Upper lobe of left lung (tissue), 6 donors: ENCODE measurements at regions not wholly inside any gene's neighbourhood (a gene's known extent, or its start where the extent isn't known, plus 50 kb on each side); places are given as distances from the start of the nearest gene placed in this dataset.

Experiments
- ATAC-seq, 2 donors: fragments of 200-7000 bp; cut with Tn5 transposase; one replicate each; pipeline ENCODE4 v1.9.1; 2022; ENCODE audit warnings: mild to moderate bottlenecking in 2 of 2, moderate library complexity in 2 of 2; ENCODE audit not compliant: low FRiP score in 2 of 2
- DNase-seq, 2 donors: peaks; one replicate each; pipeline ENCODE4 v3.0.0-alpha.2; 2019 to 2020
- H3K27ac ChIP-seq, 4 donors: fragments of 200-600 bp; sonication (generic); one replicate each; pipeline ENCODE4 v1.5.1; 2016 to 2019
- H3K27me3 ChIP-seq, 4 donors: fragments of 200-600 bp; sonication (generic); one replicate each; pipeline ENCODE4 v1.5.1; 2017 to 2019
- H3K36me3 ChIP-seq, 4 donors: fragments of 200-600 bp; sonication (generic); one replicate each; pipeline ENCODE4 v1.5.1; 2016 to 2019
- H3K4me1 ChIP-seq, 4 donors: fragments of 200-600 bp; sonication (generic); one replicate each; pipeline ENCODE4 v1.5.1; 2018 to 2019
- H3K4me3 ChIP-seq, 4 donors: fragments of 200-600 bp; sonication (generic); one replicate each; pipeline ENCODE4 v1.5.1; 2017 to 2019; ENCODE audit warnings: mild to moderate bottlenecking in 2 of 4, moderate library complexity in 1 of 4
- H3K9me3 ChIP-seq, 4 donors: fragments of 200-600 bp; sonication (generic); one replicate each; pipeline ENCODE4 v1.5.1; 2018 to 2019
- CTCF ChIP-seq, 6 experiments: fragments of 450-650 bp in 4 of 6; fragments of 200-600 bp in 2 of 6; sonication (generic) in 2 of 6; IDR thresholded peaks; one replicate each; pipeline ENCODE4 v1.5.1; 2016 to 2019; ENCODE audit warnings: antibody characterized with exemption in 6 of 6
- EP300 ChIP-seq, 4 donors: sonication (generic); formaldehyde crosslinking; IDR thresholded peaks; one replicate each; pipeline ENCODE4 v1.5.1; 2017; ENCODE audit warnings: antibody characterized with exemption in 4 of 4, control low read depth in 2 of 4
- POLR2A ChIP-seq, 4 donors: fragments of 450-650 bp; IDR thresholded peaks; one replicate each; pipeline ENCODE4 v1.5.1; 2016 to 2017; ENCODE audit warnings: antibody characterized with exemption in 4 of 4, mild to moderate bottlenecking in 2 of 4
- POLR2AphosphoS5 ChIP-seq, 2 donors: sonication (generic); formaldehyde crosslinking; IDR thresholded peaks; one replicate each; pipeline ENCODE4 v1.5.1; 2017; ENCODE audit warnings: antibody characterized with exemption in 2 of 2
- WGBS, 2 donors: methylation state at CpG; one replicate each; pipeline ENCODE4 v1.1.5; 2017 to 2018; 5-methylcytosine and 5-hydroxymethylcytosine counted together
- donor health status: DM: no; HTN: no; CAD: no; lungs with moderate emphysema.
- donor health status: DM: no; HTN: yes; CAD: no; lungs with severe emphysema.

GRCh38 chr4:103306870-103307375 is 108.8 kb upstream of the CENPE start:
- ATAC-seq (peak in 1 of 2 donors; percentile 52), DNase-seq (peak; percentile 13 to 28)
- 23 to 29% methylated on average over 9 of the region's 9 CpGs for WGBS, 2 donors

DNA sequence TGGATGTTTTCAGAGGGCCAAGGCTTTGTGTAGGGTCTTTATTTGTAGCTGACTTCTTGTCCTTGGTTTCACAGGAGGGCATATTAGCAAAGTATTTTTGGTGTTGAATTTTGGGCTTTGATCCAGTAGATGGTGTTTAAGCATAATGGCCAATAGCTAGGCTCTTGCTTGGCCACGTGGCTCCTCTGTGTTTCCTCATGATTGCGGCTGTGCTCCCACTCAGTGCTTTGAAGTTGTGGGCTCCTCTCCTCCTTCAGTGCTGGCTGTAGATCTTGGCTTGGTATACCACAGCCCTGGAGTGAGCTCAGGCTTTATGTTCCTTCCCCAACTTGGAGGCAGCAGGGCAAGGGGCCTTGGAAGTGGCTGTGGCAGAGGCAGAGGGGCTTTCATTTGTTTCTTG is 107.2 kb upstream of the CENPE start:
- 70 to 79% methylated on average over 2 of the region's 2 CpGs for WGBS, 2 donors
- H3K36me3 ChIP-seq = no peaks in the 10 kb centered on the region
- no peak overlapping the region for H3K27ac ChIP-seq
- H3K9me3 ChIP-seq = no peaks in the 10 kb centered on the region
- no peak for TF ChIP-seq EP300 (IDR thresholded peaks at IDR 0.05)
- TF ChIP-seq POLR2A (IDR thresholded peaks at IDR 0.05) = no peak
- no peak for TF ChIP-seq POLR2AphosphoS5 (IDR thresholded peaks at IDR 0.05)
- no peak for TF ChIP-seq CTCF (IDR thresholded peaks at IDR 0.05)
- no peaks in the 10 kb centered on the region for H3K27me3 ChIP-seq
- H3K4me3 ChIP-seq = no peak overlapping the region
- no peak for ATAC-seq
- peaks cover 0 to 10% (median 4%) of the 10 kb centered on the region in 4 donors for H3K4me1 ChIP-seq
- no peak for DNase-seq

More at GRCh38 chr4:103306870-103307375, 108.8 kb upstream of the CENPE start:
- Histone ChIP-seq H3K4me3 (no peak overlapping the region), H3K9me3 (no peaks in the 10 kb centered on the region), H3K27ac (no peak overlapping the region), H3K36me3 (no peaks in the 10 kb centered on the region), H3K4me1 (peaks cover 0 to 10% (median 4%) of the 10 kb centered on the region in 4 donors), H3K27me3 (no peaks in the 10 kb centered on the region)
- TF ChIP-seq POLR2A (IDR thresholded peaks at IDR 0.05) (no peak), EP300 (IDR thresholded peaks at IDR 0.05) (no peak), POLR2AphosphoS5 (IDR thresholded peaks at IDR 0.05) (no peak), CTCF (IDR thresholded peaks at IDR 0.05) (no peak)

GRCh38 chr4:103303011-103303410 is 104.9 kb upstream of the CENPE start:
- ATAC-seq (no peak), DNase-seq (no peak)
- no peak overlapping the region for H3K4me3 ChIP-seq

DNA sequence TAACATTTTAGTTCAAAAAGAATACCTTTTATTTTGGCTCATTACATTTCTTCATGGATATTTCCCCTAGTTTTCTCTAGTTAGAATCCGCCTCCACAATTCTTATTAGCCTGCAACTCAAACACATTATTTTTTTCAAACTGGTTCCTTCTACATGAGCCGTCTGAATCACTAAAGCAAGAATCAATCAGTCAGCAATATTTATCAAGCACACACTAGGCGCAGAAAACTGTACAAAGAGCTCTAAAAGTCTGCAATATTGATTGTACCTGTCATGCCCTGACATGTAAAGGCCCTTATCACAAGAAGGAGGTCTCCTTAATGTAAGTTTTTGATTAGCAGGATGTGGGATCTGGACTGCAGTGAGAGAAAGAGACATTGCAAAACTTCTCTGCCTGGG is 94.8 kb upstream of the CENPE start:
- TF ChIP-seq CTCF (IDR thresholded peaks at IDR 0.05) = no peak
- no peak for TF ChIP-seq EP300 (IDR thresholded peaks at IDR 0.05)
- no peak for TF ChIP-seq POLR2AphosphoS5 (IDR thresholded peaks at IDR 0.05)
- no peak for TF ChIP-seq POLR2A (IDR thresholded peaks at IDR 0.05)
- no peak overlapping the region for H3K27ac ChIP-seq
- no peaks in the 10 kb centered on the region for H3K4me1 ChIP-seq
- H3K9me3 ChIP-seq = no peaks in the 10 kb centered on the region
- ATAC-seq (no peak), DNase-seq (no peak)
- WGBS, 2 donors = 69 to 71% methylated on average over 3 of the region's 3 CpGs
- H3K4me3 ChIP-seq = no peak overlapping the region
- H3K27me3 ChIP-seq = no peaks in the 10 kb centered on the region
- H3K36me3 ChIP-seq = no peaks in the 10 kb centered on the region

More at GRCh38 chr4:103303011-103303410, 104.9 kb upstream of the CENPE start:
- Histone ChIP-seq H3K27ac (no peak overlapping the region), H3K4me1 (peaks cover 0 to 10% (median 4%) of the 10 kb centered on the region in 4 donors), H3K27me3 (no peaks in the 10 kb centered on the region), H3K9me3 (no peaks in the 10 kb centered on the region), H3K36me3 (no peaks in the 10 kb centered on the region)
- no peak for TF ChIP-seq EP300 (IDR thresholded peaks at IDR 0.05)
- TF ChIP-seq POLR2AphosphoS5 (IDR thresholded peaks at IDR 0.05) = no peak

DNA sequence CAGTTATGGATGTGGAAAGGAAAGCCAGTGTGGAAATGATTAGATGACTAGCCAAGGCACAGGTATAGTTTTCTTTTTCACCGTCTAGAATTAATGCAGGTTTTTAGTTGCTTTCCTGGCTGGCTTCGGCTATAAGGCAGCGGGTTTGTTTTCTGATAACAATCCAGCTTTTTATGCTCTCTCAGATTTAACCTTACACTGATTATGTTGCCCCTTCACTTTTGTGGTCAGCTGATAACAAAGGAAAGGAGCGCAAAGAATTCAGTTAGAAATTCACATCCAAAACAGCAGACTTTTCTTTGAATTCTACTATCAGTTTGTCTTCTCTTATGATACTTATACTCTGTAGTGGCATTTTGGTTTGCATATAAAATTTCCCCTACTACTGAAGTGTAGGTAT is 94.2 kb upstream of the CENPE start:
- Histone ChIP-seq H3K27me3 (no peaks in the 10 kb centered on the region), H3K4me3 (no peak overlapping the region), H3K4me1 (no peaks in the 10 kb centered on the region), H3K9me3 (no peaks in the 10 kb centered on the region), H3K36me3 (no peaks in the 10 kb centered on the region), H3K27ac (no peak overlapping the region)
- no peak for DNase-seq
- TF ChIP-seq EP300 (IDR thresholded peaks at IDR 0.05) = no peak
- no peak for TF ChIP-seq POLR2AphosphoS5 (IDR thresholded peaks at IDR 0.05)
- TF ChIP-seq CTCF (IDR thresholded peaks at IDR 0.05) = no peak
- TF ChIP-seq POLR2A (IDR thresholded peaks at IDR 0.05) = no peak
- 68 to 72% methylated on average over 4 of the region's 4 CpGs for WGBS, 2 donors
- no peak for ATAC-seq
